GM18502 (cell line): ENCODE measurements at regions not wholly inside any gene's neighbourhood (a gene's known extent, or its start where the extent isn't known, plus 50 kb on each side); places are given as distances from the start of the nearest gene placed in this dataset.

ENCODE experiments used
- ATAC-seq: cut with Tn5 transposase; IDR thresholded peaks from one replicate; pipeline ENCODE4 v1.9.1; 2021; ENCODE audit warnings: mild to moderate bottlenecking; ENCODE audit not compliant: unreplicated experiment, poor library complexity

DNA sequence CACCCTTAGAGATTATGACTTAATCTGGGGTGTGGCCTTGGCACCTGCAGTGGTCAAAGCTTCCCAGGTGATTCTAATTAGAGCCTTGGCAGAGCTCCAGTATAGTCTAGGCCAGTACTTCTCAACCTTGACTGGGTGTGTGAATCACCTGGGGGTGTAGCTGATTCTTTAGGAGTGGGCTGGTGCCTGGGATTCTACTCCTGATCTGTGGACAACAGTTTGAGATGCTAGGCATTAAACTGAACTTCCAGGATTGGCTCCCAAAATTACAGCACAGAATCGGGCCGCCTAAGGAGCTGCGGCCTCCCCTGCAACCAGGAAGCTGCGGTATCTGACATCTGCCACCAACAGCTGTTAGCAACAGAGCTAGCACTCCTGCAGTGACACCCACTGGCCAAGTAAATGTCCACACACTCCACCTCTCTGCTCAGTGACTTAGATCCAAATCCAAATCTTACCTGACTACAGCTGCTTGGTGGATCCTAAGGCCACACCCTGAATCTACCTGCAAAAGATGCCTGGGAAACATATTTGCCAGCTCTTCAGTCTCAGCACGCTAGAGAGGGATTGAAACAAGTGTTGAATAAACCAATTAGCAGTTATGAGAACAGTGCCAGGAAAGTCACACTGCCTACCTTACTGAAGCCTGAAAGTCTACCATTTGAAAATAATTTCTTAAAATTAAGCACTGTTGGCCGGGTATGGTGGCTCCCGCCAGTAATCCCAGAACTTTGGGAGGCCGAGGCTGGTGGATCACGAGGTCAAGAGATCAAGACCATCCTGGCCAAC, 126.7 kb downstream of the UNC5CL start:
- peak; percentile 86 for ATAC-seq

DNA sequence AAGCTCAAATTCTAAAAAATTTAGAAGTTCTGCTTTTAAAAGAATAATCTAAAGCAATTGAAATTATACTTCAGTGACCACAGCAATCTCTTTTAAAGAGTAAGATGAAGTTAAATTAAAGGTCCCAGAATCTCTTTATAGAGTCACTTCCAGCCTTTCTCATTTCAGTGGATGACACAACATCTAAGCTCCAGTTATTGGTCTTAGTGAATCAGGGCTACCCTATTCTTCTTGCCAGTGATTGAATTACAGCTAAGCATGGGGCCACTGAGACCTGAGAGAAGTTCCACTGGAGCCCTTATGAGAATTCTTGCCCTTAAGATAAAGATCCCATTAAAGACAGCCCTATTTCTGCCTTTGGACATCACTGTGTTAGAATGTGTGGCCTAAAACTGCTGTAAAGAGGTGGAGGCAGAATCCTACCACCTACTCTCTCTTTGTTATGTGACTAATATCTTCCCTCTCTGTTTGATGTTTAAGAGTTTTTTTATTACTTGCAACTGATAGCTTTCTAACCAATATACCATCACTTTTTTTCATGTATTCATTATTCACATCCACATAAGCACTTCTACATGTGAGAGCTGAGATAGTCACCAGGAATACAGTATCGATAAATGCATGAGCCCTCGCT, 128.6 kb downstream of the UNC5CL start:
- ATAC-seq, result no peak

DNA sequence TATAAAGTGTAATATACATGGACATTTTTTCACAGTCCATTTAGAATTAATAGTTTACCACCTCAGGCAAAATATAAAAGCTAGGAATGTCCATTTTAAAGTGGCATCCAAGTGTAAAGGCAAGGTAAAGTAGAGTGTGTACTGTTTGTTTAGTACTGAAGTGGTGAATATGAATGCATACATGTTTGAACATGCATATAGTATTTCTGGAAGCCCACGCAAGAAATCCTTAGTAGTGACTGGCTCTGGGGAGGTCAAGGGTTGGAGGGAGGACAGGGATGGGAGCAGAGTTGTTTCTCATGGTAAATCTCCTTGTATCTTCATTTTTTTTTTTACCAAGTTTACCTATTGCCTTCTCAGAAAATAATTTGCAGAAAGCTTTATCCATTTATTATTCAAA, 129.2 kb downstream of the UNC5CL start:
- ATAC-seq, result no peak

DNA sequence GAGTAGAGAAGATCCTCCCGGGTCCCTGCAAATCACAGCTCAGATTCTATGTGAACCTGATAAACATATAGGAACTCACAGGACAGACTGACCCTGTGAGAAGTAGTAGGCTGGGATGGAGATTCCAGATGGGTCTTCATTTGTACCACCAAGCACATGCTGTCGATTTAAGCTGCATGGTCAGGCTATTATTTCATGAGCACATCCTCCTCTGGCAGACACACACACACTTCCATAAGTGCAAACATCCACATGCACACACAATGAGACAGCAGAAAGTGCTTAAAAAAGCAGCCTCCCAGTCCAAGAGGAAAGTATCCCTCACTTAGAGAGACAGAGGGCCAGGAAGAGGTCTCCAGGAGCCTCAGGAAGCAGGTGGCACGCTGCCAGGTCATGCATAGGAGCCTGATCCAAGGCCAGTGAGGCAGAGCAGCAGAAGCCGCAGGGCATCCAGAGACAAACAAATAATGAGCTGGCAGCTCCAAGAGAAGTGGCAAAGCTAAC, 131.8 kb downstream of the UNC5CL start:
- ATAC-seq, result no peak

DNA sequence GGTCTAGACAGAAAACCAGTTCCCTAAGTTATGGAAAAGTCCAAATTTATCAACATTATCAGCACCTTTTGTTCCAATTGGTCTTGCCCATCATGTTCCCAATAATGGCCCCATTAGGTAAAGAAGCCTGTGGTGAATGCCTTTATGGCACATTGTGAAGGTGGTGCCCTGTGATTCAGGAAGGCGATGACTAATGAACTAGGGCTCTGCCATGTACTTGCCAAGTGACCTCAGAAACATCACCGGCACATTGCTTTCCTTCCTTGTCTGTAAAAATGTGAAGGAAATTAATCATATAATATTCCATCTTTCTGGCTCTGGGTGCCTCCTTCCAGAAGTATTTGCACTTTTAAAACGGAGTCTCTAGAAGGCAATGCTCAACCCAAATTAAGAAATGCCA, 132.3 kb downstream of the UNC5CL start:
- ATAC-seq, result no peak

DNA sequence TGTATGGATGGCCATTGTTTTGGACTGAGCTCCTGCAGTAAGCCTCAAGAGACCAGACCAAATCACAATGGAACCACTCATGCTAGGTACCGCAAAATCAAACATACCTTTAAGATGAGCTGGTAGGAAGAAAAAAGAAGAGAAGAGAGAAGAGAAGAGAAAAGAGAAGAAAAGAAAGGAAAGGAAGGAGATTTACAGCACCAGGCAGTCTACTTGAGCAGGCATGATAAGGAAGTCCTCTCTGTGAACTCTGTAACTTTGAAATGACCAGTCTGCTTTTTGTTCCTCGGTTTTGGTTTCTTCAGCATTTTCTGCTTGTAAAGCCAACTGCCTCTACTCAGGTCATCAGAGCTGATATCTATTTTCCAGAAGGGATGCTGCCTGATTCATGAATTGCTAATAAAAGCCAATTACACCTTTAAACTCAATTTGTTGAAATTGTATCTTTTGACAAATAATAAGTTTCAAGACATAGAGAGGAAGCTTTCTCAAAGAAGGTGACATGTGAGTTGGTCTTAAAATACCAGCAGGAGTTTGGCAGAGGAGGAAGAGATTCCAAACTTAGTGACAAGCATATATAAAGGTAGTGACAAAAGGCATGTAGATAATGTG, 134.3 kb downstream of the UNC5CL start:
- ATAC-seq, result no peak

DNA sequence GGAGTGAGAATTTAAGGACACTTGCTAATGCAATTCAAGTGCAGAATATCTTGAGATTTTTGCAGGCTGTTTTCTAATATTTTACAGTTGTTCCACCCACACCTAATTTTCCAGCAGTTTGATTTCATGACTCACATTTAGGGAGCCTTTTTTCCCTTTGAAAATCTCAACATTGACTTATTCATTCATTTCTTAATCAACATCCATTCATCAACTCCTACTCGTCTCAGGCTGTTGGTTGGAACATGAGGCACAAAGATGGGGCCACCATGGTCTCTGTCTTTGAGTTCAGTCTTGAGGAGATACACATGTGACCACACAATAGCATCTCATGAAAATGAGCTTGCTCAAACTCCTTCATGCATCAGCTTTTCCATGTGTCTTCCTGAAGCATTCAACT, 135.6 kb downstream of the UNC5CL start:
- no peak for ATAC-seq

DNA sequence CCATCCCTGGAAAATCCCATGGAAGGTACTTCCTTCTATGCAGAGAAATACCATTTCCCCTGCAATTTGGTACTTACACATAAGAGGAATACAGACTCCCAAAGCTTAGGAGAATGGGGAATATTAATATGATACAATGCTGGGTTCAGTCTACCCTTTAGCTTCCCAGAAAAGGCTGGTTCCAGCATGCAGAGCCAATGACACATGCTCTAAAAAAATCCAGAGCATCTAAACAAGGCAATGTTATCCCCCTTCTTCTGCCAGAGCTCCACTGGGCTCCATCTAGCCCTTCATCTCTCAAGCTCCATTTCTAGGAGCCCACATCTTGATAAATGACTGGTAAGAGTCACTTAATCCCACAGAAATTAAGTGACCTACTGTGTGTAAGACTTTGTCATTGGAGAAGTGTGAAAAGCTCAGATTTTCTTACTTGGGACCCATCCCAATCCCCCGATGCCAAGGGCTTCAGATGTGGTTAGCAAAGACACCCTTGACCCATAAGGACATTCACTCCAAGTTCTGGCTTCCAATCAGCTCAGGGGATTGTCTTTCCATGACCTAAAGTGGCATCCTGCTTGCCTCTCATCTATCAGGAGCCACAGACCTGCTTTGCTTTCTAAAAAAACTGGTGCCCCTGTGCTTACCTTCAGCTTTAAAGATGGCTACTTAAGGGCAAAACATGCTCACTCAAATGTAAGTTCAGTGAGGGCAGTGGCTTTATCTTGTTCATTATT, 137.5 kb downstream of the UNC5CL start:
- ATAC-seq, result no peak

DNA sequence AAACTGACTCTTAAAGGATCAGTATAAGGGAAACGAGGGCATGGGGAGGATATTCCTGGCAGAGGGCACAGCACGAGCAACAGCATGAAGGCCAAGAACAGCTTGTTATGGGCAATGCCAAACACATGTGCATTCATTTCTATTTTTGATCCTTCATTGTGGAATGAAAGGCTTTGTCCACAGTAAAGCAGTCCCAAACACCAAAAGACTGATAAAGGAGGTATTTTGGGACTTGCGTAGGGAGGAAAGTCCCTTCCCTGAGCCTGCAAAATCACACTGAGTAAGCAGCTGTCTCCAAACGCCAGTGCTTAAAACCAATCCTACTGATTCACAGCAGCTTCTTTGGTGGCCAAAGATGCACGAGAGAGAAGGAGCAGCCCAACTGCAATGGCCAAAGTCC, 138.2 kb downstream of the UNC5CL start:
- no peak for ATAC-seq

DNA sequence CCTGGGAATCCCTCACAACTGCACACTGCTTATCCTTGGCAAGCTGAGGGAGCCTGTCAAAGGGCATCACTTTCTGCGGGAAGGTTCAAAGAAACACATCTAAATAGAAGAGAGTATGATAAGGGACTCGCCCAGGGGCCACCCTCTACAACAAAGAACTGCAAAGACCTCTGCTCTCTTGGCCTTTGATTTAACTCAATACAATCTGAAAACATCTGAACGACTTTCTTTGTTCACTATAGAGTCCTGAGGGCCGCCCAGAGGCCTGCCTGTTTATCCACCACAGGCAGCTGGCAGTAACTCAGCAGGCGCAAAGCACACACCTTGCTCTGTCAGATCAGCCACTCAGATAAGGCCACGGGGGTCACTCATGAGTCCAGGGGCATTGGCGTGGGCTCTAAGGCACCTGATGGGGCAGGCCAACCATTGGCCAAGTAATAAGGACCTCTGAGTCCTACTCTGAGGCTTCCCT, 139.3 kb downstream of the UNC5CL start:
- no peak for ATAC-seq

DNA sequence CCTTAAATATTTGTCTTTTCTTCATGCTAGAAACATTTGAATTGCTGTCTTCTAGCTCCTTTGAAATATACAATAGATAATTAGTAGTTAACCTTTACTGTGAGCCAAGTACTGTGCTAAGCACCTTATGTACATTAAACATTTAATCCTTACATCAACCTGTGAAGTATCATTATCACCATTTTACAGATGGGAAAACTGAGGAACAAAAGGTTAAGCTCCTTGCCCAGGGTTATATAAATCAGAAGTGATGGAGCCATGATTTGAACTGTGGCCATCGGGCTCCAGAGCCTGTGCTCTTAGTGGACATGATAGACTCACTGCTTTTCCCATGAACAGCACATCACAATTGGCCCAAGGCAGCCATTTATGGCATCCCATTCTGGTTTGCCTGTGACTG, 140.9 kb downstream of the UNC5CL start:
- ATAC-seq, result no peak

DNA sequence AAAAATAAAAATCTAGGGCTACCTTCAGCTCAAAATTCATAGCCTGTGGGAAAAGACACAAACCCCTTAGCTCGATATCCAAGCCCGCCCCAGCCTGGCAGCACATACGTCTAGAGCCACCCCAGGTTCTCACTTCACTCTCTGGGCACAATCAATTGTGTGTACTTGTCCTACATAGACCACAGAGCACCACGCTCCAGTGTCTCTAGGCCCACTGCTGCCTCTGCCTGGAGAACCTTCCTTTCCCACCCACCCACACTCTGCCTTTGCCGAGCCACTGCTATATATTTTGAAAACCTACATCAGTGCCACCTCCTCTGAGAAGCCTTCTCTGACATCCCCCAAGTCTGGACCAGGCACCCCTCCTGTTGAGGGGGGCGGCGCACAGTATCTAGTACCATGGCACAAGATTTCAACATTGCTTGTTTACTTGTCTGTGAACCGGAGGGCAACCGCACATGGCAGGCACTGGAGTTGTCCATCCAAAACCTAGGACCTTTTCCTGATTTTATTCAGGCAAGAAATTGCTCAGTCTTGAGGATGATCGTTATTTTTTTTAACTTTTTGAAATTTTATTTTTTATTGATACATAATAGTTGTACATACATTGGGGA, 141.5 kb downstream of the UNC5CL start:
- no peak for ATAC-seq

DNA sequence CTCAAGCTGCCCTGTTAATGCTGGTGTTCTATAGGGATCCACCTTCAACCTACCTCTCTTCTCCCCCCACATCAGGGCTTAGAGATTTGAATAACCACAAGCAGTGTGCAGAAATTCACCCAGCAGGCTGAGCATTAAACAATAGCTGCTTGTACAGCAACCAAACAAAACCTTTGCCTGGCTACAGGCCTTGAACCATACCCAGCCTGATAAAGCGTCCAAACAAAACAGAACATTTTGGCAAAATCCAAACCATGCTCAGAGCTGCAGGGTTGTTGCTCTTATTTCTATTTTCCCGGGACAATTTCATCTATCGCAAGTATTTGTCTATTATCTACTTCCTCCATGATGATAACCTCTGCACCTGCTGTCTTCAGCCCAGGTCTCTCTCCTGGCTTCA, 142.3 kb downstream of the UNC5CL start:
- no peak for ATAC-seq

DNA sequence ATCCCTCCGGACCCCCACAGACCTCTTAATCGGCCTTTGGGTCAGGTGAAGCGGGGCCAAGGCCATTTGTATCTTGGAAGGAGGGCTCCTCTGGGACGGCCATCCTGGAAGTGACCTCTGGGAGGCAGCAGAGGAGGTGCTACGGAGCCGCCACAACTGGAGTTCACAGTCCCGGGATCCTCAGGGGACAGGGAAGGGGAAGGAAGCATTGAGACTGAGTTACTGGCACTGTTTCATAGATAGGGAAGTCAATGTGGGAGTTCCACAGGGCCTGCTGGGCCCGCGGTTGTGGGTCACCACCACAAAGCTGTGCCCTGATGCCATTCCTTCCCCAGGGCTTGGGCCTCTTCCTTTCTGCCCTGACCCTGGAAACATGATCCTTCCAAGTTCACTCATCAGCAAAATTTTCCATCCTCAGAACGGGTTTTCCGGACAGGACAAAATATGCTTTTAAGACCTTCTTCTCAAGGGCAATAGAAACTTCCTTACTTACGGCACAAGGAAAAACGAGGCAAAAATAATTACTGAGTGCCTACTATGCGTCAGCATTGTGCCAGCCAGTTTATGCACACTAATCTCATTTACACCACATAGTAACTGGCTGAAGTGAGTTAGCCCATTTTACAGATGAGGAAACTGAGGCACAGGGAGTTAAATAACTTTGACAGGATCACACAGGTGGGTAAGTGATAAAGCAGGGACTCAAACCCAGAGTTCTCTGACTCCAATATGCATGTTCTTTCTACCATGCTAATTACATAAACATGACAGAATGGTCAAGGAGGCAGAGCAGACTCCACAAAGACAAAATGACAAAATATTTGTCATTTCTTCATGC, 143.8 kb downstream of the UNC5CL start:
- no peak for ATAC-seq

DNA sequence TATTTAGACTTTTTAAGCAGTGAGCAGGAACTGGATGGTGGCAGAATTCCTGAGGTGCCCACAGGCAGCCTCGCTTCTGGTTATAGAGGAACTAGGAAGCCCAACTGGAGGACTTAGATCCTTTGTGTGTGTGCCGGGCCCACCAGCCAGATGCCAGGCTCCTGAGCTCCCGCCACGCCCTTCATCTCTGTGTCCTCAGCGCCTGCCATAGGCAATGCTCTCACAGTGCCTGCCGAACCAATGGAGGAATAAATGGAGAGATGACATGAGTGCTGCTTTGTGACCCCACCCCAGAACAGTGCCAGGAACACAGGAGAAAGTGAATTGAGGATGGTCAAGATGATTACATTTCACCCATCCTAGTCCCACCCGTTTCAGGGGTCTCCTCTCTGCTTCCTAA, 146.0 kb downstream of the UNC5CL start:
- ATAC-seq, result no peak

DNA sequence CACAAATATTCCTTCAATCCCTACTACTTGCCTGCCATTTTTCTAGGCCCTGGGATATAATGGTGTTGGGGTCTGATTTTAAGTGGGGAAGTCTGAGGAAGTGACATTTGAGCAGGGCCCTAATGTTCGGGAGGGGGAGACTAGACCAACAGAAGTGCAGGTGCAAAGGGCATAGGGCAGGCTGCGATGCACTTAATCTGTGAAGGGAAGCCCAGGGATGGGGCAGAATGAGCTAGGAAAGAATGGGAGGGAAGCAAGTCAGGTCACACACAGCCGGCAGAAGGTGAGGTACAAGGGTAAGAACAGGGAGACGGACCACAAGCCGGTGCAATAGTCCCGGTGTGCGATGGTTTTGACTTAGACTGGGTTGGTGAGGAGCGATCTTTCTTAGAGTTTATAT, 146.8 kb downstream of the UNC5CL start:
- ATAC-seq, result no peak

DNA sequence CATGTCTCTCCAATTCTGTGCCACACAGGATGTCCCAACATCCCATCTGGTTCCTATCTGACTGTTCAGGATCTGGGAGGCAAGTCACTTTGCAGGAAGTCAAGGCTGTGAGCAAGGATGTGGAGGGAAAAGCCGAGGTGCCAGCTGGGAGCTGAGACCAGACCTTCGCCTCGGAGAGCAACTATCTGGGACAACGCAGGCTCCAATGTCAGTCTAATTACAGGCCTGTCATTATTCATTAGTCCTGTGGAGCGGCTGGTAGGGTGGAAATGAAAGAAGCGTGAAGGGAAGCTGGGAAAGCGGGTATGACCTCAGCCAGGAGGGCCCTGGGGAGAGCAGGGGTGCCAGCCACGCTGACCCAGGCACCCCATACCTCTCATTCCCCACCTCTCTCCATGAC, 147.3 kb downstream of the UNC5CL start:
- ATAC-seq, result no peak

DNA sequence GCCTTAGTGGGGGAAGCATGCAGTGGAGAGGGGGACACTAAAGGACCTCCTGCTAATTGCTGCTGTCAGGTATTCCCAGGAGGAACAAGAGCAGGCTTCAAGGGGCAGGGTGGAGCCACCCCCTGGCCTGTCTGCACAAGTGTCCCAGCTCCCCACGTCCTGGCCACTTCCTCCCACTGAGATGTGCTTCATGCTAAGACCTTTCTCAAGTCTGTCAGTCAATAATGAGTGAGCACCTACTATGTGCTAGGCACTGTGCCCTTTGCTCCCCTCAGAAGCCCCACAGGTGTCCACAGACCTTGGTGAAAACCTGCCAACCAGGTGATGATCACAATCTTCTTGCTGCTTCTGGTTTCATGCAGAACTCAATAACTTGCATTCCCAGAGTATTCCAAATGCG, 147.9 kb downstream of the UNC5CL start:
- no peak for ATAC-seq

DNA sequence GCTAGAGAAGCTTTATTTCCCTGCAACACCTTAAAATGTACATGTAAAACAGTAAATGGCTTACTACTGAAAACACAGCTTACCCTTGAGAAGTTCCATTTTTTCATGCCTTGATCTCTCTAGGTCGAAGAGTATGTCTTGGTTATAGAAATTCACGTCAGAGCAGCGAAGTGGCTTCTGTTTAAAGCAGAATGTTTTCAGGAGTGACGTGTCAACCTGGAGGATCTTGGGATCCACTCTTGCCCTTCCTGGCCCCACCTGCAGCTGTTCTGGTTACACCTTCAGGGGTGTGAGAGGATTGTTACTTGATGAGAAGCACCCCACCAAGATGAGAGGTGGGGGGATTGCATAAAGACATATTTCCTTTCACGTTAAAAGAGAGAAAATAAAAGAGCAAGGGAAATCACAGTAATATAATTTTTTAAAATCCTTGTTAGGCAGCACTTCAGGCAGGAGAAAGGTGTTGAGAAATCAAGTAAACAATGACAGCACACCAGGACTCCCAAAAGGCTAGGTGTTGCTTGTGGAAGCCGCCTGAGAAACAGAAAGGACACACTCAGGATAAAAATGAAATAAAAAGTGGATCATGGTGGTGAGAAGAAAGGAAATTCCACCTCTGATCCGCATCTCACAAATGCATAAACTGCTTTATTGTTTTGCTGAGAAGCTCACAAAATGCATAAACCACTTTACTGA, 149.7 kb downstream of the UNC5CL start:
- no peak for ATAC-seq
